ENCODE measurements at regions not wholly inside any gene's neighbourhood (a gene's known extent, or its start where the extent isn't known, plus 50 kb on each side); places are given as distances from the start of the nearest gene placed in this dataset.

- no peak for TF ChIP-seq CTCF (IDR thresholded peaks at IDR 0.05)
- TF ChIP-seq POLR2A (IDR thresholded peaks at IDR 0.05): no peak
These were observed 496.7 kb upstream of the RBFOX1 start for GRCh38 chr16:6835941-6836340.

Data from uterus (tissue), 2 donors.